CD14-positive monocyte (primary cell): ENCODE measurements at regions not wholly inside any gene's neighbourhood (a gene's known extent, or its start where the extent isn't known, plus 50 kb on each side); places are given as distances from the start of the nearest gene placed in this dataset.

Source experiments
- DNase-seq, 3 donors: peaks; one replicate each; pipeline ENCODE4 v3.0.0-alpha.2; 2011 to 2022
- H2AFZ ChIP-seq: 2 replicates; pipeline ENCODE4 v1.6.0; 2012; ENCODE audit warnings: mild to moderate bottlenecking, low read depth, low read length, inconsistent platforms; ENCODE audit not compliant: insufficient read depth, poor library complexity, severe bottlenecking
- H3K27ac ChIP-seq, 2 donors: 1 replicate in 1 of 2; 2 replicates in 1 of 2; pipeline ENCODE4 v1.5.1; 2012 to 2013; ENCODE audit warnings: low read length in 2 of 2, control low read depth in 1 of 2, inconsistent platforms in 1 of 2, low read depth in 1 of 2, mild to moderate bottlenecking in 1 of 2
- H3K27me3 ChIP-seq, 2 donors: one replicate each; pipeline versions ENCODE4 v1.6.0 to v1.6.1; 2011 to 2013; ENCODE audit warnings: low read length in 2 of 2; ENCODE audit not compliant: control insufficient read depth in 2 of 2, insufficient read depth in 2 of 2
- H3K36me3 ChIP-seq, 2 donors: replicated peaks in 1 of 2; 1 replicate in 1 of 2; 2 replicates in 1 of 2; pipeline versions ENCODE4 v1.5.1 to v1.6.1; 2012 to 2013; ENCODE audit warnings: low read length in 2 of 2, control low read depth in 1 of 2, inconsistent platforms in 1 of 2, mild to moderate bottlenecking in 1 of 2; ENCODE audit not compliant: insufficient read depth in 2 of 2, control insufficient read depth in 1 of 2
- H3K4me1 ChIP-seq, 2 donors: 1 replicate in 1 of 2; 2 replicates in 1 of 2; pipeline versions ENCODE4 v1.5.1 to v1.6.1; 2012 to 2013; ENCODE audit warnings: low read length in 2 of 2, control low read depth in 1 of 2, inconsistent platforms in 1 of 2, mild to moderate bottlenecking in 1 of 2, moderate library complexity in 1 of 2; ENCODE audit not compliant: insufficient read depth in 2 of 2, control insufficient read depth in 1 of 2
- H3K4me2 ChIP-seq: replicated peaks from 2 replicates; pipeline ENCODE3; 2012; ENCODE audit warnings: low read length, moderate library complexity, mild to moderate bottlenecking; ENCODE audit not compliant: poor library complexity, severe bottlenecking; ENCODE audit errors: extremely low read depth
- H3K4me3 ChIP-seq, 3 experiments: fragments of 200-600 bp in 1 of 3; sonication (generic) in 1 of 3; replicated peaks in 1 of 3; 1 replicate in 2 of 3; 2 replicates in 1 of 3; pipeline ENCODE4 v1.5.1; 2011 to 2013; ENCODE audit warnings: low read length in 3 of 3, mild to moderate bottlenecking in 3 of 3, control low read depth in 2 of 3, low read depth in 2 of 3, inconsistent platforms in 1 of 3, moderate library complexity in 1 of 3
- H3K79me2 ChIP-seq: 2 replicates; pipeline ENCODE4 v1.6.0; 2012; ENCODE audit warnings: mild to moderate bottlenecking, control low read depth, inconsistent platforms, low read length, moderate library complexity; ENCODE audit not compliant: insufficient read depth
- H3K9ac ChIP-seq: 2 replicates; pipeline ENCODE4 v1.6.0; 2017; ENCODE audit warnings: low read length, mild to moderate bottlenecking; ENCODE audit not compliant: insufficient read depth, poor library complexity, severe bottlenecking
- H3K9me3 ChIP-seq, 2 donors: replicated peaks in 1 of 2; 1 replicate in 1 of 2; 2 replicates in 1 of 2; pipeline versions ENCODE4 v1.5.1 to v1.6.1; 2012 to 2013; ENCODE audit warnings: low read length in 2 of 2, control low read depth in 1 of 2; ENCODE audit not compliant: control insufficient read depth in 1 of 2, insufficient read depth in 1 of 2
- H4K20me1 ChIP-seq: 2 replicates; pipeline ENCODE4 v1.6.0; 2012; ENCODE audit warnings: mild to moderate bottlenecking, low read length, control low read depth, moderate library complexity; ENCODE audit not compliant: insufficient read depth
- H3K27ac Mint-ChIP-seq, 7 donors: one replicate each; pipeline ENCODE4 v1.8.0; 2020; ENCODE audit warnings: mild to moderate bottlenecking in 7 of 7, mixed read lengths in 7 of 7, moderate library complexity in 6 of 7, inconsistent platforms in 2 of 7
- H3K27me3 Mint-ChIP-seq, 3 donors: one replicate each; pipeline ENCODE4 v1.8.0; 2021 to 2022; ENCODE audit warnings: low read depth in 3 of 3, mild to moderate bottlenecking in 3 of 3, mixed read lengths in 3 of 3, moderate library complexity in 3 of 3, inconsistent platforms in 1 of 3
- H3K36me3 Mint-ChIP-seq, 2 donors: one replicate each; pipeline ENCODE4 v1.8.0; 2020; ENCODE audit warnings: mixed read lengths in 2 of 2, inconsistent platforms in 1 of 2, mild to moderate bottlenecking in 1 of 2
- H3K4me1 Mint-ChIP-seq: one replicate; pipeline ENCODE4 v1.8.0; 2020; ENCODE audit warnings: mild to moderate bottlenecking, mixed read lengths
- H3K4me3 Mint-ChIP-seq, 2 donors: one replicate each; pipeline ENCODE4 v1.8.0; 2020; ENCODE audit warnings: mild to moderate bottlenecking in 2 of 2, mixed read lengths in 2 of 2, moderate library complexity in 1 of 2
- H3K9me3 Mint-ChIP-seq, 7 donors: one replicate each; pipeline ENCODE4 v1.8.0; 2020 to 2022; ENCODE audit warnings: mixed read lengths in 7 of 7, mild to moderate bottlenecking in 6 of 7, moderate library complexity in 6 of 7, inconsistent platforms in 2 of 7
- WGBS: methylation state at CpG from one replicate; pipeline ENCODE4 v1.1.5; 2013; ENCODE audit warnings: missing lambda C conversion rate; ENCODE audit not compliant: insufficient coverage; 5-methylcytosine and 5-hydroxymethylcytosine counted together
- intact Hi-C, 2 donors: fragments of 100-400 bp; cut with micrococcal nuclease; formaldehyde crosslinking; loops; one replicate each; pipeline versions ENCODE4 v1.15.0 to v1.15.1; 2023
- TF ChIP-seq, protein P1 (sequence below): fragments of 200-600 bp; IDR thresholded peaks from one replicate; pipeline ENCODE4 v1.8.0; 2022; ENCODE audit warnings: antibody characterized with exemption, mild to moderate bottlenecking

DNA sequence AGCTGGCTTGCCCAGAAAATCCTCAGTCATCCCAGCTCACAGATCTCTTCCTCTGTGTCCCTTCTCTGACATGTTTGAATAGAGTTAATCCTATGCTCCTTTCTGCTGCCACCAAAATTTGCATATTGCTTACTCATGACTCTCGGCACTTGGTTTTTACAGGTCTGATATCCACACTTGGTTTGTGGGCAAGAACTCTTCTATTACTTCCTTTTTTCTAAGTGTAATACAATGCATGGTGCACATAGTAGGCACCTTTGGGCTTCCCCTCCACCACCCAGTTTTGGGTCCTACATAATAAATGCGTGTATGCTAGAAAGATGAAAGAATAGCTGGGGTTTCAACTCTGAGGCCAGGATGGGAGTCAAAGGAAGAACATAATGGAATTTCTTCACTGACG lies 69.7 kb upstream of the GRK3 start:
- H3K4me2 ChIP-seq = no peak overlapping the region
- H3K27ac Mint-ChIP-seq = peak overlapping the region in 2 of 7 donors; percentile 33 to 40
- no peaks in the 10 kb centered on the region for H3K36me3 ChIP-seq
- H3K4me3 Mint-ChIP-seq = peak overlapping the region in 1 of 2 donors; percentile 44
- peaks cover 13 to 15% of the 10 kb centered on the region in 2 donors for H3K36me3 Mint-ChIP-seq
- no peaks in the 10 kb centered on the region for H3K9me3 ChIP-seq
- H3K4me3 ChIP-seq = no peak overlapping the region
- TF ChIP-seq, protein P1, sequence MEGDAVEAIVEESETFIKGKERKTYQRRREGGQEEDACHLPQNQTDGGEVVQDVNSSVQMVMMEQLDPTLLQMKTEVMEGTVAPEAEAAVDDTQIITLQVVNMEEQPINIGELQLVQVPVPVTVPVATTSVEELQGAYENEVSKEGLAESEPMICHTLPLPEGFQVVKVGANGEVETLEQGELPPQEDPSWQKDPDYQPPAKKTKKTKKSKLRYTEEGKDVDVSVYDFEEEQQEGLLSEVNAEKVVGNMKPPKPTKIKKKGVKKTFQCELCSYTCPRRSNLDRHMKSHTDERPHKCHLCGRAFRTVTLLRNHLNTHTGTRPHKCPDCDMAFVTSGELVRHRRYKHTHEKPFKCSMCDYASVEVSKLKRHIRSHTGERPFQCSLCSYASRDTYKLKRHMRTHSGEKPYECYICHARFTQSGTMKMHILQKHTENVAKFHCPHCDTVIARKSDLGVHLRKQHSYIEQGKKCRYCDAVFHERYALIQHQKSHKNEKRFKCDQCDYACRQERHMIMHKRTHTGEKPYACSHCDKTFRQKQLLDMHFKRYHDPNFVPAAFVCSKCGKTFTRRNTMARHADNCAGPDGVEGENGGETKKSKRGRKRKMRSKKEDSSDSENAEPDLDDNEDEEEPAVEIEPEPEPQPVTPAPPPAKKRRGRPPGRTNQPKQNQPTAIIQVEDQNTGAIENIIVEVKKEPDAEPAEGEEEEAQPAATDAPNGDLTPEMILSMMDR = no peak
- peaks cover 0 to 2% (median 0%) of the 10 kb centered on the region in 7 donors for H3K9me3 Mint-ChIP-seq
- peaks cover 37% of the 10 kb centered on the region for H3K4me1 Mint-ChIP-seq
- intact Hi-C loops = no loop called here
- H2AFZ ChIP-seq = no peak overlapping the region
- peaks cover 8 to 13% (median 8%) of the 10 kb centered on the region in 3 donors for H3K27me3 Mint-ChIP-seq
- peak; percentile 5 to 41 (median 7) for DNase-seq
- peaks cover 34% of the 10 kb centered on the region in 2 donors for H3K4me1 ChIP-seq
- WGBS = 0% methylated on average over 1 of the region's 3 CpGs
- H3K9ac ChIP-seq = no peak overlapping the region
- H3K27me3 ChIP-seq = peaks cover 0 to 5% of the 10 kb centered on the region in 2 donors
- peaks cover 6% of the 10 kb centered on the region for H4K20me1 ChIP-seq
- no peaks in the 10 kb centered on the region for H3K79me2 ChIP-seq
- H3K27ac ChIP-seq = no peak overlapping the region

DNA sequence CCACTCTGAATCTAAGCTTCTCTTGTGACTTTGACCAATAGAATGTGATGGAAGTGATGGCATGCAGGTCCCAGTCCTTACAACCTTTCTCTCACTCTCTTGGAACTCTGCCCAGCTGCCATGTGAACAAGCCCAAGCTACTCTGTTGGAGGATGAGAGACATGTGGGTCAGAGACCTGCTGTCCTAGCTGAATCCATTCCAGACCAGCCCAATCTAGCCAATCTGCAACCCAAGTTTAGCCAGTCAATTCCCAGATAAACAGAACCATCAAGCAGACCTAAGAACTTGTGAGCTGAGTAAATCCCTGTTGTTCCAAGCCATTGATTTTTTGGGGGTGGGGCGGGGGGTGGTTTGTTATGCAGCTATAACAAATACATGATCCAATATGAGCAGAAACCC lies 69.2 kb upstream of the GRK3 start:
- WGBS = no CpG with 5 or more reads among the region's 1 CpG
- H3K36me3 Mint-ChIP-seq = peaks cover 8 to 11% of the 10 kb centered on the region in 2 donors

More for the DNA sequence above, 69.2 kb upstream of the GRK3 start:
- H3K9me3 Mint-ChIP-seq = peaks cover 0 to 2% (median 0%) of the 10 kb centered on the region in 7 donors
- H3K4me3 Mint-ChIP-seq = no peak overlapping the region
- H3K4me1 ChIP-seq = peaks cover 34% of the 10 kb centered on the region in 2 donors
- H4K20me1 ChIP-seq = peaks cover 6% of the 10 kb centered on the region
- H3K4me2 ChIP-seq = no peak overlapping the region
- no peaks in the 10 kb centered on the region for H3K79me2 ChIP-seq
- no peak overlapping the region for H3K27ac Mint-ChIP-seq
- no peak overlapping the region for H3K4me3 ChIP-seq
- no peak for DNase-seq
- TF ChIP-seq, protein P1 = no peak
- peaks cover 8 to 13% (median 8%) of the 10 kb centered on the region in 3 donors for H3K27me3 Mint-ChIP-seq
- no peaks in the 10 kb centered on the region for H3K9me3 ChIP-seq
- H3K9ac ChIP-seq = no peak overlapping the region
- intact Hi-C loops = no loop called here
- H3K4me1 Mint-ChIP-seq = peaks cover 37% of the 10 kb centered on the region
- no peak overlapping the region for H3K27ac ChIP-seq
- H3K36me3 ChIP-seq = no peaks in the 10 kb centered on the region
- H2AFZ ChIP-seq = no peak overlapping the region
- H3K27me3 ChIP-seq = peaks cover 0 to 5% of the 10 kb centered on the region in 2 donors
